ENCODE measurements at regions not wholly inside any gene's neighbourhood (a gene's known extent, or its start where the extent isn't known, plus 50 kb on each side); places are given as distances from the start of the nearest gene placed in this dataset.

GRCh38 chr7:79953130-79953529, 181.5 kb upstream of the GNAI1 start:
- Histone ChIP-seq H3K27ac (ENCODE audit: low read depth, low read length) (no peak overlapping the region), H3K9me2 (replicated peaks; ENCODE audit: control insufficient read depth, low read length) (no peaks in the 10 kb centered on the region), H3K79me2 (ENCODE audit: control insufficient read depth, low read length) (no peaks in the 10 kb centered on the region), H3K36me3 (ENCODE audit: control insufficient read depth, low read length) (no peaks in the 10 kb centered on the region), H3F3A (ENCODE audit: control insufficient read depth, insufficient read depth) (no peaks in the 10 kb centered on the region), H3K27me3 (ENCODE audit: control insufficient read depth, low read length) (no peaks in the 10 kb centered on the region), H3K4me2 (ENCODE audit: low read length) (no peak overlapping the region), H4K20me1 (ENCODE audit: control insufficient read depth, insufficient read depth, low read depth, low read length) (no peaks in the 10 kb centered on the region), H3K4me3 (ENCODE audit: low read length) (no peak overlapping the region), H3K4me1 (ENCODE audit: control insufficient read depth, low read length) (no peaks in the 10 kb centered on the region), H3K9me3 (ENCODE audit: control insufficient read depth, insufficient read depth, low read length) (no peaks in the 10 kb centered on the region)
- TF ChIP-seq CTCF (IDR thresholded peaks at IDR 0.05; ENCODE audit: low read depth, low read length, poor library complexity, severe bottlenecking) (no peak), EZH2phosphoT487 (IDR thresholded peaks at IDR 0.05; ENCODE audit: borderline replicate concordance, low read length) (no peak)

- no peaks in the 10 kb centered on the region for H3F3A ChIP-seq (ENCODE audit: control insufficient read depth, insufficient read depth)
- no peaks in the 10 kb centered on the region for H3K9me3 ChIP-seq (ENCODE audit: control insufficient read depth, insufficient read depth, low read length)
- H3K4me1 ChIP-seq (ENCODE audit: control insufficient read depth, low read length) = no peaks in the 10 kb centered on the region
- H3K36me3 ChIP-seq (ENCODE audit: control insufficient read depth, low read length) = no peaks in the 10 kb centered on the region
- H3K27me3 ChIP-seq (ENCODE audit: control insufficient read depth, low read length) = no peaks in the 10 kb centered on the region
- H3K27ac ChIP-seq (ENCODE audit: low read depth, low read length) = no peak overlapping the region
- H4K20me1 ChIP-seq (ENCODE audit: control insufficient read depth, insufficient read depth, low read depth, low read length) = no peaks in the 10 kb centered on the region
- H3K4me3 ChIP-seq (ENCODE audit: low read length) = no peak overlapping the region
- no peak overlapping the region for H3K4me2 ChIP-seq (ENCODE audit: low read length)
- TF ChIP-seq EZH2phosphoT487 (IDR thresholded peaks at IDR 0.05; ENCODE audit: borderline replicate concordance, low read length) = no peak
- no peak for TF ChIP-seq CTCF (IDR thresholded peaks at IDR 0.05; ENCODE audit: low read depth, low read length, poor library complexity, severe bottlenecking)
- H3K79me2 ChIP-seq (ENCODE audit: control insufficient read depth, low read length) = no peaks in the 10 kb centered on the region
- no peaks in the 10 kb centered on the region for H3K9me2 ChIP-seq (replicated peaks; ENCODE audit: control insufficient read depth, low read length)
These were observed 182.2 kb upstream of the GNAI1 start for GRCh38 chr7:79952399-79952798.

GRCh38 chr7:79951415-79951814, 183.2 kb upstream of the GNAI1 start:
- no peaks in the 10 kb centered on the region for H3K4me1 ChIP-seq (ENCODE audit: control insufficient read depth, low read length)
- H3K9me2 ChIP-seq (replicated peaks; ENCODE audit: control insufficient read depth, low read length) = no peaks in the 10 kb centered on the region
- H3K9me3 ChIP-seq (ENCODE audit: control insufficient read depth, insufficient read depth, low read length) = peaks cover 3% of the 10 kb centered on the region
- H3K27ac ChIP-seq (ENCODE audit: low read depth, low read length) = no peak overlapping the region
- no peaks in the 10 kb centered on the region for H3K79me2 ChIP-seq (ENCODE audit: control insufficient read depth, low read length)
- no peak for TF ChIP-seq CTCF (IDR thresholded peaks at IDR 0.05; ENCODE audit: low read depth, low read length, poor library complexity, severe bottlenecking)
- TF ChIP-seq EZH2phosphoT487 (IDR thresholded peaks at IDR 0.05; ENCODE audit: borderline replicate concordance, low read length) = no peak
- H4K20me1 ChIP-seq (ENCODE audit: control insufficient read depth, insufficient read depth, low read depth, low read length) = no peaks in the 10 kb centered on the region
- no peaks in the 10 kb centered on the region for H3K36me3 ChIP-seq (ENCODE audit: control insufficient read depth, low read length)
- H3F3A ChIP-seq (ENCODE audit: control insufficient read depth, insufficient read depth) = no peaks in the 10 kb centered on the region
- H3K27me3 ChIP-seq (ENCODE audit: control insufficient read depth, low read length) = no peaks in the 10 kb centered on the region
- H3K4me2 ChIP-seq (ENCODE audit: low read length) = no peak overlapping the region
- H3K4me3 ChIP-seq (ENCODE audit: low read length) = no peak overlapping the region

GRCh38 chr7:79949778-79950177, 184.9 kb upstream of the GNAI1 start:
- no peaks in the 10 kb centered on the region for H3F3A ChIP-seq (ENCODE audit: control insufficient read depth, insufficient read depth)
- H3K27ac ChIP-seq (ENCODE audit: low read depth, low read length) = no peak overlapping the region
- no peak overlapping the region for H3K4me3 ChIP-seq (ENCODE audit: low read length)
- H3K9me2 ChIP-seq (replicated peaks; ENCODE audit: control insufficient read depth, low read length) = no peaks in the 10 kb centered on the region
- no peaks in the 10 kb centered on the region for H3K36me3 ChIP-seq (ENCODE audit: control insufficient read depth, low read length)
- H3K4me1 ChIP-seq (ENCODE audit: control insufficient read depth, low read length) = no peaks in the 10 kb centered on the region
- no peaks in the 10 kb centered on the region for H3K79me2 ChIP-seq (ENCODE audit: control insufficient read depth, low read length)
- no peaks in the 10 kb centered on the region for H3K27me3 ChIP-seq (ENCODE audit: control insufficient read depth, low read length)
- no peak overlapping the region for H3K4me2 ChIP-seq (ENCODE audit: low read length)
- H3K9me3 ChIP-seq (ENCODE audit: control insufficient read depth, insufficient read depth, low read length) = peaks cover 3% of the 10 kb centered on the region
- no peak for TF ChIP-seq EZH2phosphoT487 (IDR thresholded peaks at IDR 0.05; ENCODE audit: borderline replicate concordance, low read length)
- TF ChIP-seq CTCF (IDR thresholded peaks at IDR 0.05; ENCODE audit: low read depth, low read length, poor library complexity, severe bottlenecking) = no peak
- no peaks in the 10 kb centered on the region for H4K20me1 ChIP-seq (ENCODE audit: control insufficient read depth, insufficient read depth, low read depth, low read length)
